GM18873 (cell line): ENCODE measurements at regions not wholly inside any gene's neighbourhood (a gene's known extent, or its start where the extent isn't known, plus 50 kb on each side); places are given as distances from the start of the nearest gene placed in this dataset.

Experiments used
- ATAC-seq: cut with Tn5 transposase; IDR thresholded peaks from one replicate; pipeline ENCODE4 v1.9.1; 2021; ENCODE audit warnings: mild to moderate bottlenecking, moderate library complexity, moderate number of reproducible peaks; ENCODE audit not compliant: unreplicated experiment, low FRiP score

DNA sequence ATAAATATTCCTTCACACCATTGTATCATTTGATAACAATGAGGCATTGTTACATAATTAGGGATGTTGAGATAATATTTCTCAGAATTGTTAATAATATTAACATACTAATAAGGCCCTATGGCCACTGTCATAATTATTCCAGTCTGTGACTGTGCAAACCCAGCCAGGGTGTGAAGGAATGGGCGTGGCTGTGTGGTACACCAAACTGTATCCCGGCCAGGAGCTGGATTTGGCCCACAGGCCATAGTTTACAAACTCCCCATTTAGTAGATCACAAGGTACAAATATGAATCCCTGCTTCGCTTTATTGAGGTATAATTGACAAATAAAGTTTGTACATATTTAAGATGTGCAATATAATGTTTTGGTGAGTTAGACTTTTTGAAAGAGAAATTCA is 894.7 kb downstream of the C6orf118 start:
- no peak for ATAC-seq

DNA sequence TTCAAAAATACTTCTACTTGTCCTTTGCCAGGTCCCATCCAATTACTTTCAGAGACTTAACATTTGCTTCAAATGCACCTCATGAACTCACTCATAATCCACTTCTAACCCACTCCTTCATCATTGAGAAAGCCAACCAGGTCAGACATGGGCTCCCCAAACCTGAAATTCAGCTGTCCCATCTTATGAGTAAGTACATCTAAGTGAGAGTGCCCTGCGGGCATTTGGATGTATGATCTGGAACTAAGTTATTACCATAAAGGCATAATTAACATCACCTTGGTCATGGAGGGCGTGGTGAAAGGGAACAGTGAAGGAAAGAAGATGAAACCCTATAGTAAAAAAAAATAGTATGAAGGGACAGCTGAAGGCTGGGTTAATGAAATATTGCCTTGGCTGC is 896.8 kb downstream of the C6orf118 start:
- no peak for ATAC-seq

DNA sequence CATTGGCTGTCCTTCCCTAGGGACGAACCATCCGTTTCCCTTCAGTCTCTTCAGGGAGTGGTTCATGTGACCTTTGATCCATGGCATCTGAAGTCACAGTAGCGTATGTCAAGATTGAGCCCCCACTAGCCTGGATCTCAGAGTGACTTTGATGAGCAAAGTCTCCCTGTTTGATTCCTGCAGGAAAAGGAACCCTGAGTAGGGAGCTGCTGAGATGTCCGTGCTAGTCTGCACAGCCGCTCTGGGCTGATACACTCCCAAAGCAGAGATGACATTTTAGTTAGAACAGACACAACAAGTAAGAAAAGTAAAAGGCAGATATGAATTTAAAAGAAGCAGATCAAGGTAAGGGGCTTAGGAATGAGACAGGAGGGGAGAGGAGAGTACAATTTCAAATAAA is 899.4 kb downstream of the C6orf118 start:
- no peak for ATAC-seq

DNA sequence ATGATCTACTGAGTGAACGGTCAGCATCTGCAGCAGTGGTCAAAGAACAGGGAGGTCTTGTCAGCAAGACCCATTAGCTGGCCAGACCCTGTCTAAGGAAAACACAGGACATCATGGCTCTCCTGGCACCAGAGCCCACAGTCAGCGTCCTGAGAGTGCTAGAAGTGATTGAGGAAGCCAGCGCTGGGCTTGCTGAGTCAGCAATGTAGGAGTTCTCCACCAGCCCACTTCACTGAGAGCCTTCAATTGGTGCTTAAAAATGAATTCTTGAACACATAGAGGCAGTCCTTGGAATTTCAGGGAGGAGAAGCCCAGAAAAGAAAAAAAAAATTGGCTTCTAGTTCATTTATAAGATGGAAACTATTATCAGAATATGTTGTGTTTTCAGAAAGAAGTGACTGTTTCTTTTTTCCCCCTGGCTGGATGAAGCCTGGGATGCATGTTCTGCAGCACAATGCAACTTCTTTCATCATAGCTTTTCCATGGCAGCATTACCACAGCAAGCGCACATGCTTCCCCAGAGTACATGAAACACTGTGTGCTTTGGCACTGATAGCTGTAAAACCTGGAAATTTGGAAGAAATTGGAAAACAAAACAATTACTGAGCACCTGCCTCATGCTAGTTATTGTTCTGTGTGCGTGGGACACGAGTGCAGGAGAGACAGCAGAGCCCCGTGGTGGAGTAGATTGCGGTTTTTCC is 899.9 kb downstream of the C6orf118 start:
- no peak for ATAC-seq

DNA sequence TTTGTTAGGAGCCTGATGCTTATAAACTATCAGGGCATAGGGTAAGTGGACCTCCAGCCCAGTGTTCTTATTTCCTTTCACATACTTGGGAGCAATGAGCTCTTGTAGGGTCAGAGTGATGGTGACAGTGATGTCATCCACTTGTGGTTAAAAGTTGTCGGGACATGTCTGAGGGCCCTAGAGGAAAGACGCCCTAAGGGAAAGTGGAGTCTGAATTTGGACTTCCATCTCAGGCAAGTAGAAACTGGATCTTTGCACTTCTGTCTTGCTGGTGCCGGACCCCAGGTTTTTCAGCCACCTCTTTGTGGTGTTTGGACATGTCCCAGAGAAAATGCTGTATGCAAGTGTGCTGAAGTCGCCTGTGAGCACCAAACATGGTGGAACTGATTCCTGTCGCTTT is 900.5 kb downstream of the C6orf118 start:
- no peak for ATAC-seq

DNA sequence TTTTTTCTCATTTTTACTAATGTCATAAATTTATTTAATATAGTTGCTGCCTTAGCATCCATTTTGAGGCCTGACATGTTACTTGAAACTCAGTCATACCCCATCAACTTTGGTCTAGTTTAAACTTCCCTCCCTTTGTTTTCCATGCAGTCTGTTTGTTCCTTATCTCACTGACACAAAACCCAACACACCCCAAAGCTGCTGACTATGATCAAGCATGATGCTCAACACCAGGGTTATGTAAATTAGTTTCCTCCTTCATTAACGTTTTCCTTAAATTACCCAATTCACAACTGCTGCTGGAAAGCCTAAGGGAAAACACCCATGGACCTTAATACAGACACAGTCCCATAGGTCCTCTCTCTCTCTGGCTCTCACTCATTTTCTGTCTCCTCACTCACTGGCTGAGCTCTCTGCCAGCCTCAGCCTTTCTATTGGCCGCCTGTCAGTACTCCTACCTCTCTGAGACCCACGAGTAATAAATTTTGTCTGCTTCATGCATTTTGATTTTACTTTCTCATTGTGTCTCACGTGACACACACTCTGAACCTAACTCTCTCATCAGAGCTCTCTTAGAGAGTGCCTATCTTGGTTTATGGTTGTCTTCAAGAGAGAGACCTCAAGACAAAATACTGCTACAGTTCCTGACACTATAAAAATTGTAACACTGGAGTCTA is 904.5 kb downstream of the C6orf118 start:
- ATAC-seq, result no peak

DNA sequence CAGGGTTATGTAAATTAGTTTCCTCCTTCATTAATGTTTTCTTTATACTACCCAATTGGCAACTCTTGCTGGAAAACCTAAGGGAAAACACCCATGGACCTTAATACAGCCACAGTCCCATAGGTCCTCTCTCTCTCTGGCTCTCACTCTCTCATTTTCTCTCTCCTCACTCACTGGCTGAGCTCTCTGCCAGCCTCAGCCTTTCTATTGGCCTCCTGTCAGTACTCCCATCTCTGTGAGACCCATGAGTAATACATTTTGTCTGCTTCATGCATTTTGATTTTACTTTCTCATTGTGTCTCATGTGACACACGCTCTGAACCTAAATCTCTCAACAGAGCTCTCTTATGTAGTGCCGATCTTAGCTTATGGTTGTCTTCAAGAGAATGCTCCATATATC is 907.5 kb downstream of the C6orf118 start:
- no peak for ATAC-seq

DNA sequence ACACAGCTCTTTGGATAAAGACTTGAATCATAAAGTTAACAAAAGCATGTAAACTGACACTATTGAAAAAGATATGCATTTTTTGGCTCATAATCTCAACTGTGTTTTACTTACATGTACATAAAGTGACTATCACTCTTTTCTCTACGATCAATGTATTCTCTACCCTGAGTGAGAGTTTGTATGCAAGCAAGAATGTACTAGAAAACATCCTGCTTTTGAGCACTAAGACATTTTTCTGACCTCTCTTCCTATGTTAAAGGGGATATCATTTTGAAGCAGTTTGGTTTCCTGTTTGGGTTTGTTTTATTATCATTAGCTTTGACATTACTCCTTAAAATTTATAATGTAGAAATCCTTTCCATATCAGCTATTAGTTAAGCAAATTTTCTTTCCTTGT is 910.8 kb downstream of the C6orf118 start:
- ATAC-seq, result no peak

DNA sequence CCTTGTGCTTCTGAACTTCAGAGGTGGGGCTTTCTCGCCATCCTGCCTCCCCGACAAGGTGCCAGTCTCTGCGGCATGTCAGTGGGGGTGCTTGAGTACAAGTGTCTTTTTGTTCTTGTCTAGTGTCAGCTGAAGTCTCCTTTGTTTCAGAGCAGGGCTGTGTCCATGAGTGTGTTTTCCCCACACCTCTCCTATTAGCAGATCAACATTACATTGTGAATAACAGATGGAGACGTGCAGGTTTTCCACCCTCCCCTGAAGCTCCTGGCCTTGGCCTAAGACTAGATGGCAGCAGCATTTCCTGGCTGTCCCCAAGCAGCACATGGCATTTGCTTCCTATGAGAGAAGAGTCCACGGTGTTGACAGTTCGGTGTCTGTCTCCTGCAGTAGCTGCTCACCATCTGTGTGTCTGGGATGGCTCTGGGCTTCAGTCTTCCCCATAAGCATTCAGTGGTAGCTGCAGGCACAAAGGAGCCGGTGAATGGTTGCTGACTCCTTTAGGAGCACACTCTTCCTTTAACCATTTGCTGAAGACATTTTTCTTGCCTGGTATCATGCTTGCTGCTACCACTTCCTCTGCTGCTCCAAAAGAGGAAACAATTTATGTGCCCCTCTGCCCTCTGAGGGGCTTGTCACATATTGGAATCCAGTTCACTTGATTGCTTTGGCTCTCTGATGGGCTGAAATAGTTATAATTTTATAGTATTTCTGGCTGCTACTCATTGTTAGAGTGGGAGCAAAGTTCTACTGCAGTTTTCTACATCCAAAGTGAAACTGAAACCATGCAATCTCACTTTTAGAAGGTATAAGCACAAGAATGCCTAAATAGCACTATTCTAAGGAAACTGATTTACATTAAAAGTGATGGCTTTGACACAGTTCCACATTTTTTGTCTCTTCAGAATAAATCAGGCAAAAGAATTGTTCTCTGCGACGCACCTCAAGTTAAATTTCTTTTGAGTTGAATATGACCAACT is 913.0 kb downstream of the C6orf118 start:
- ATAC-seq, result no peak

DNA sequence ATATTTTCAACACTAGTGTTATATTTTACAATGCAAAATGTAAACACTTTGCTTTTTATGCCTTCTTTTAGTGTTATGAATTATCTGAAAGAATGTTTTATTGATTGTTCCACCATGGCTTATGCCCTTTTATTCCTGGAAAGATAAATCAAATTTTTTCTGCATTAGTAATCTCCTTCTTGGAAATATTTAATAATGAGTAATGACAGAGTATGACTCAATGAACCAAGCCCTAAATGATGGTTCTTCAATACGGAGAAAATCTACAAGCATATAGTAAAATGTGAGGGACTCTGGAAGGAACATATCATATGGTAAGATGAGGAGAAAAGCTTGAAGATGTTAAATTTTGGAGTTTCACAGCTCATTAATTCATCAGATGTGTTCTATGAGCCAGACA is 929.6 kb downstream of the C6orf118 start:
- no peak for ATAC-seq

DNA sequence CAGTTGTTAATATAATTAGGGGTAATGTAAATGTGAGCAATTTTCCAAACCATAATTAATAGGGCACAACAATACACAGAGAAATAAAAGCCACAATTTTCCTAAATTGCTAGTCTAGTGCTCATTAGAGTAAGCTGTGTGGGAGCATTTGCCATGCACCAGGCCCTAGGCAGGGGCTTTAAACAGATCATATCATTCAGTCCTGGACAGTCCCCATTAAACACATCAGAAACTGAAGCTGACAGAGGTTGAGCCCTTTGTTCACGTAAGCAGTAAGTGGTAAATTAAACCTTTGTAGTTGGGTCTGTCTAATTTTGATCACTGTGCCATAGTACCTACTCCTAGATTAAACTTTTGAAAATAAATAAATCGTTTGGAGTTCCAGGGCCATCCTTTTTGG is 931.1 kb downstream of the C6orf118 start:
- ATAC-seq, result no peak

DNA sequence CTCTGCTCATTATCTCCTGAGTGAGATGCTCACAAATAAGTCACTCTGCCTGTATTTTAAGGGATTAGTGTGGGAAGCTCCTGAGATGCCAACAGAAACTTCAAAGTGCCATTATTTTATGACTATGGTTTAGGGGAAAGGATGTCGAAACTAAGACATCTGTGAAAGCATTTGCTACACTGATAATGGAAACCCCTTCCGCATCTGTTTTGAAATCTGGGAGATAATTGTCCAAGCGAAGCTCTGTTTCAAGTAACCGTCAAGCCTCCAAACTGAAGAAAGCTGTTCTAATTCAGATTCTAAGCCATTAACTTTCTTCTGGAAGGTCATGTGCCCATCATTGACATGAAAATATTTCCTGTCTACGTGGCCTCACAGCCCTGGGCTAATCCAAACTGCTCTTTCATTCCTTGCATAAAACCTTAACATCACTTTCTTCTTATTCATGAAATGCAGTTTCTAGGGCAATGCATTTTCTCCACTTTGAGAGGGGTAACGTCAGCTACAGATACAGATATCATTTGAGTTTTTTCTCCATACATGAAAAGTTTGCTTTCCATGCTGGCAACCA is 932.0 kb downstream of the C6orf118 start:
- ATAC-seq, result no peak

DNA sequence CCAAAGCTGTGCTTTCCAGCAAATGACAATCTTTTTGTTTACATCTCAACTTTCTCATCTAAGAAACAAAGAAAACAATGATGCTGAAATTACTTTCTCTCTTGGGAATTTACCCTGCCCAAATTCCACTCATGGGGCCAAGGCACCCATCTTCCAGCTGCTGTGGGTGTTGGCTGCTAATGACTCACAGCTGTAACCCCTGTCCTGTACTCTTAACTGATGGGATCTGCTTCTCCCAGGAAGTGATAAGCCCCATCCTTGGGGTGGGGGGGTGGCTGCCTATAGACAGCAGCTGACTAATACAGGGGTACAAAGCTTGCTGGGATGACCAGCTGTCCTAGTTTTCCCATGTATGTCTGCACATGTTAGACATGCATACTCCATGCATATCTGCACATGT is 938.6 kb downstream of the C6orf118 start:
- no peak for ATAC-seq

DNA sequence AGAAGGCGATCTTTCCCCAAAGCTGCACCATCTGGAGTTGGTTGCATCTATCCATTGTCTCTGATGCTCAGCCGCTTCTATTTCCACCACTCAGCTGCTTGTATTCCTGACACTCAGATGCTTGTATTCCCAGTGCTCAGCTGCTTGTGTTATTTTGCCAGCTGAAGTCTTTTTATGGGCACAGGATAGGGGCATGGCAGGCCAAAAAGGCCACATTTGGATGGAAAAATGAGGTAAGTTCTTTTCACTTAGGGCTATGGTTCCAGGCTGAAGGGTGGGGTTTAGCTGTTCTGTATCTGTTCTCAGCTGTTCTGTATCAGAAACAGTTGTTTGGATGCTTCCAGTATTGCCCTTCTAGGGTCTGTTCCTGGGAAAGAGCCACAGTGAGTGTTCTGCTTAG is 944.9 kb downstream of the QKI start:
- no peak for ATAC-seq

DNA sequence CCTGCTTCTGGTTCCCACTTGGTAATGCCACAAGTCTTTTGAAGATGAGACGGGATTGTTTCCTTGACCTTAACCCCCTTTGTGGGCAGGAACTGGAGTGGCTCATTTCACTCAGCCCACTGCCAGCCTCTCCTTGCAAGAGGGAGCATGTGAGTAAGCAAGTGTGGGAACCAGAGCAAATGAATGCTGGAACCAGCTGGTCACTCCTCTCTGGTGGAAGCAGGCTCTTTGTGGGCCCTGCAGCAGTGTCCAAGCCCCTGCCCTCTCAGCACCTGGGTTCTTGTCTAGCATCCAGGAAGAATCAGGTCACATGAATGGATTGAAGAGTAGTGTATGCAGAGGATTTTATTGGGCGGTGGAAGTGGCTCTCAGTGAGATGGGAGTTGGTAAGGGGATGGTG is 944.5 kb downstream of the QKI start:
- ATAC-seq, result no peak

DNA sequence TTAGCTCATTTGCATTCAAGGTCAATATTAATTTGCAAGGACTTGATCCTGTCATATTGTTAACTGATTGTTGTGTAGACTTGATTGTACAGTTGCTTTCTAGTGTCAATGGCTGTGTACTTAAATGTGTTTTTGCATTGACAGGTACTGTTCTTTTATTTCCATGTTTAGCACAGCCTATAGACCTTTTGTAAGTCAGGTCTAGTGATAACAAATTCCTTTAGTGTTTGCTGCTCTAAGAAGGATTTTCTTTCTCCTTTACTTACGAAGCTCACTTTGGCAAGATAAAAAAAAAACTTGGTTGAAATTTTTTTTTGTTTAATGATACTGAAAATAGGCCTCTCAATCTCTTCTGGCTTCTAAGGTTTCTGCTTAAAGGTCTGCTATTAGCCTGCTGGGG is 942.3 kb downstream of the QKI start:
- ATAC-seq, result no peak

DNA sequence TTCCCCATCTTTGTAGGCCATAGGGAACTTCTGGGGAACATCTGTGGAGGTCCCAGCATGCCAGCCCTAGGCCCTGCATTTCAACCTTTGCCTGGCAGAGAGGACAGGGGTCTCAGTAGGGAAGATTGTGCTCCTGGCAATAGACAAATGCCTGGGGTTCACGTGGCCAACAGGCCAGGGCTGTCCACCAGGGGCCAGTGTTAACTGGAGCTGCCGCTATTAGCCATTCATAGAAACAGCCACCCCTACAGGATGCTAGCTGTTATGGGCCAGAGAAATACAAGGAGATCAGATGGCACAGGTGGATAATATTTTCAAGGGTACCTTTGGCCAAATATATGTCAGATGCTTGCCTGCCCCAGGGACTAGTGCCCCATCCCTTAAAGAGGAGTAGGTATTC is 932.9 kb downstream of the QKI start:
- no peak for ATAC-seq

DNA sequence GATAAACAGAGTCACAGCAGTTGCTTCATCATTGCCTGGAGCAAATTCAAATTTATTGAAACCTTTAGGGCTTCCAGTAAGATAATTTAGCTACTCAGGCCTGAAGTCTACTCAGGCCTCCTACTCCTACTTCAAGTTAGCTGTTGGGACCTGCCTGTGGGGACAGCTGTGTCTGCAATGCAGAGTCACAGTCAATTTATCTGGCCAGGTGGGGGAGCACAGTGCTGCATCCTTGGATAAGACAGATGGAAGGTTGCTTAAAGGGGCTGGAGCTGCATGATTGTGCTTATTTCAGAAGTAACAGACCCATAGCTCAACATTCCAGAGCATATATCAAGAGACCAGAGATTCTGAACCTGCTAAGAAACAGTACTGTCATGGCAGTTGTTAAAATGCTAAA is 932.1 kb downstream of the QKI start:
- ATAC-seq, result no peak

DNA sequence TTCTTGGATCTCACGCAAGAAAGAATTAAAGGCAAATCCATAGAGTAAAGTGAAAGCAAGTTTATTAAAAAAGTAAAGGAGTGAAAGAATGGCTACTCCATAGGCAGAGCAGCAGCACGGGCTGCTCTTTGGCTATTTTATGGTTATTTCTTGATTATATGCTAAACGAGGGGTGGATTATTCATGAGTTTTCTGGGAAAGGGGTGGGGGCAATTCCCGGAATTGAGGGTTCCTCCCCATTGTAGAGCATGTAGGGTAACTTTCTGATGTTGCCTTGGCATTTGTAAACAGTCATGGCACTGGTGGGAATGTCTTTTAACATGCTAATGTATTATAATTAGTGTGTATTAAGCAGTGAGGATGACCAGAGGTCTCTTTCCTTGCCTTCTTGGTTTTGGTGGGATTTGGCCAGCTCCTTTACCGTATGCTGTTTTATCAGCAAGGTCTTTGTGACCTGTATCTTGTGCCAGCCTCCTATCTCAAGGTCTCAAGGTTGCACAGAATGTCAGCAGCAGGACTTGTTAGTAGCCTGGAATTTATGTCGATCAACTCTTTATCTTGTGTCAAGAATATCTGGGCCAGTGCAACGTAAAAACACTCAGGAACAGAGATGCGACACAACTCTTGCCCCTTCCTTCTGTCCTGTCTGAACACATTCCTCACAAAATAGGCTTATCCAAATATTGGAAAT is 931.4 kb downstream of the QKI start:
- ATAC-seq, result no peak

DNA sequence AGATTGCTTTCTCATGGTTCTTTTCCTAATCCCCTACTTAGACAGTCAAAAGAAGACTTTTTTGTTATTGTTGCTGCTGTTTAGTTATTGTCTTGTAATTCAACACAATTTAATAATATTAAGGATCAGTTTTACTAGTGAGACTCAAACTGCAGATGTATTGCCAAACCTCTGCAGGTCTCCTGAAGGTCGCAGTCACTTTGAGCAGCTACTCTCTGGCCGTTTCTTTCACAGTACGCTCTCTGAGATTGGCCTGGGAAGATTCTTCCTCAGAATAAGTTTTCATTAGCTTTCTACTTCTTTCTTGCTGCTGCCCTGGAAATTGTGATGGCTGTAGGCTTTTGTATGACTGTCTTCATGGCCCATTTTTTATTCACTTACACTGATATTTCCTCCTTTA is 930.8 kb downstream of the QKI start:
- ATAC-seq, result no peak
